GM23338 (cell line): ENCODE measurements at regions not wholly inside any gene's neighbourhood (a gene's known extent, or its start where the extent isn't known, plus 50 kb on each side); places are given as distances from the start of the nearest gene placed in this dataset.

Experiments
- ATAC-seq: fragments of 200-7000 bp; cut with Tn5 transposase; 3 replicates; pipeline ENCODE4 v1.9.1; 2020
- DNase-seq: peaks from one replicate; pipeline ENCODE4 v3.0.0-alpha.2; 2015; ENCODE audit warnings: low spot score
- H2AFZ ChIP-seq: fragments of 200-600 bp; sonication (generic); 2 replicates; pipeline ENCODE4 v1.8.0; 2016; ENCODE audit warnings: antibody characterized with exemption, mild to moderate bottlenecking, moderate library complexity
- H3F3A ChIP-seq: fragments of 200-600 bp; sonication (generic); replicated peaks from 2 replicates; pipeline ENCODE4 v1.8.0; 2017; ENCODE audit warnings: antibody characterized with exemption, mixed run types, low read depth
- H3K27ac ChIP-seq: fragments of 200-600 bp; sonication (generic); 2 replicates; pipeline ENCODE4 v1.6.1; 2016; ENCODE audit warnings: low read depth
- H3K27me3 ChIP-seq: fragments of 200-600 bp; sonication (generic); 2 replicates; pipeline ENCODE4 v1.8.0; 2016; ENCODE audit warnings: mild to moderate bottlenecking, mixed run types, moderate library complexity; ENCODE audit not compliant: insufficient read depth
- H3K36me3 ChIP-seq: fragments of 200-600 bp; sonication (generic); 2 replicates; pipeline ENCODE4 v1.8.0; 2016; ENCODE audit warnings: mild to moderate bottlenecking; ENCODE audit not compliant: insufficient read depth
- H3K4me1 ChIP-seq: fragments of 200-600 bp; sonication (generic); 2 replicates; pipeline ENCODE4 v1.8.0; 2016; ENCODE audit warnings: mild to moderate bottlenecking, moderate library complexity; ENCODE audit not compliant: insufficient read depth
- H3K4me2 ChIP-seq: fragments of 200-600 bp; sonication (generic); 2 replicates; pipeline ENCODE4 v1.7.1; 2017; ENCODE audit warnings: mixed run types
- H3K4me3 ChIP-seq: fragments of 200-600 bp; sonication (generic); 2 replicates; pipeline ENCODE4 v1.6.1; 2016; ENCODE audit warnings: mixed run types
- H3K79me2 ChIP-seq: fragments of 200-600 bp; sonication (generic); replicated peaks from 2 replicates; pipeline ENCODE4 v1.8.0; 2017; ENCODE audit warnings: mild to moderate bottlenecking; ENCODE audit not compliant: insufficient read depth
- H3K9me2 ChIP-seq: fragments of 200-600 bp; sonication (generic); 2 replicates; pipeline ENCODE4 v1.8.0; 2017; ENCODE audit not compliant: insufficient read depth
- H4K20me1 ChIP-seq: fragments of 200-600 bp; sonication (generic); replicated peaks from 2 replicates; pipeline ENCODE4 v1.8.0; 2017; ENCODE audit warnings: mild to moderate bottlenecking; ENCODE audit not compliant: insufficient read depth
- H3K27ac Mint-ChIP-seq: 2 replicates; pipeline ENCODE4 v1.8.0; 2020; ENCODE audit warnings: inconsistent platforms, mild to moderate bottlenecking, moderate library complexity, mixed read lengths
- H3K27me3 Mint-ChIP-seq: 3 replicates; pipeline ENCODE4 v1.8.0; 2022; ENCODE audit warnings: low read depth, mild to moderate bottlenecking, moderate library complexity, mixed read lengths, inconsistent platforms; ENCODE audit not compliant: insufficient read depth, poor library complexity
- H3K36me3 Mint-ChIP-seq: 3 replicates; pipeline ENCODE4 v1.8.0; 2021; ENCODE audit warnings: low read depth, mild to moderate bottlenecking, inconsistent platforms, moderate library complexity, mixed read lengths
- H3K4me1 Mint-ChIP-seq: 3 replicates; pipeline ENCODE4 v1.8.0; 2020; ENCODE audit warnings: mild to moderate bottlenecking, inconsistent platforms, mixed read lengths
- H3K4me3 Mint-ChIP-seq: 3 replicates; pipeline ENCODE4 v1.8.0; 2021; ENCODE audit warnings: moderate library complexity, mild to moderate bottlenecking, inconsistent platforms, mixed read lengths
- H3K9me3 Mint-ChIP-seq: 3 replicates; pipeline ENCODE4 v1.8.0; 2020; ENCODE audit warnings: moderate library complexity, mild to moderate bottlenecking, inconsistent platforms, mixed read lengths
- CREB1 ChIP-seq: fragments of 250-450 bp; sonication (Bioruptor Pico); IDR thresholded peaks from 2 replicates; pipeline ENCODE4 v1.5.0; 2020; ENCODE audit warnings: low read depth, mild to moderate bottlenecking, moderate library complexity
- CTCF ChIP-seq, 2 experiments: fragments of 200-600 bp in 1 of 2; sonication (generic) in 1 of 2; conservative IDR thresholded peaks; 2 replicates each; pipeline versions ENCODE4 v1.5.1 to v1.6.1; 2016 to 2017; ENCODE audit warnings: antibody characterized with exemption in 2 of 2, low read depth in 2 of 2, mild to moderate bottlenecking in 2 of 2, moderate library complexity in 1 of 2
- ETS1 ChIP-seq: IDR thresholded peaks from 2 replicates; pipeline ENCODE4 v1.6.1; 2016; ENCODE audit warnings: antibody characterized with exemption
- EZH2 ChIP-seq: fragments of 200-600 bp; sonication (generic); IDR thresholded peaks from one replicate; pipeline ENCODE4 v1.8.0; 2017; ENCODE audit warnings: antibody characterized with exemption, mild to moderate bottlenecking, low read depth; ENCODE audit not compliant: unreplicated experiment
- EZH2phosphoT487 ChIP-seq: fragments of 200-600 bp; sonication (generic); IDR thresholded peaks from one replicate; pipeline ENCODE4 v1.8.1; 2018; ENCODE audit warnings: antibody characterized with exemption; ENCODE audit not compliant: unreplicated experiment
- POLR2AphosphoS5 ChIP-seq: IDR thresholded peaks from 2 replicates; pipeline ENCODE4 v1.6.1; 2016; ENCODE audit warnings: antibody characterized with exemption, low read depth
- REST ChIP-seq: IDR thresholded peaks from one replicate; pipeline ENCODE4 v1.6.1; 2018; ENCODE audit warnings: antibody characterized with exemption; ENCODE audit not compliant: unreplicated experiment
- STAT1 ChIP-seq: IDR thresholded peaks from one replicate; pipeline ENCODE4 v1.6.1; 2016; ENCODE audit warnings: antibody characterized with exemption; ENCODE audit not compliant: unreplicated experiment
- ZNF331 ChIP-seq: fragments of 250-450 bp; sonication (Bioruptor Pico); IDR thresholded peaks from 2 replicates; pipeline ENCODE4 v1.5.0; 2020; ENCODE audit warnings: low read depth, mild to moderate bottlenecking, moderate library complexity

GRCh38 chr21:31558189-31558961, 101.1 kb upstream of the SOD1 start:
- Histone ChIP-seq H3K79me2 (peaks cover 25% of the 10 kb centered on the region), H3K9me2 (no peaks in the 10 kb centered on the region), H3K4me3 (peak overlapping the region; percentile 80), H3K27me3 (peaks cover 24% of the 10 kb centered on the region), H3K27ac (no peak overlapping the region), H3F3A (0 out of 2 replicates have a peak, but pooled peaks cover 4% of the 10 kb centered on the region), H3K36me3 (no peaks in the 10 kb centered on the region), H3K4me1 (peaks cover 39% of the 10 kb centered on the region), H2AFZ (no peak overlapping the region; the same call in 1 of the 2 replicates), H3K4me2 (peak overlapping the region; percentile 89), H4K20me1 (no peaks in the 10 kb centered on the region)
- Mint-ChIP-seq H3K27me3 (peaks cover 29% of the 10 kb centered on the region), H3K27ac (no peak overlapping the region), H3K36me3 (peaks cover 13% of the 10 kb centered on the region; the same call in 2 of the 3 replicates), H3K4me3 (peak overlapping the region; percentile 83), H3K4me1 (peaks cover 53% of the 10 kb centered on the region), H3K9me3 (no peaks in the 10 kb centered on the region; the same call in 2 of the 3 replicates)
- TF ChIP-seq EZH2 (no peak), STAT1 (no peak), CTCF (conservative IDR thresholded peaks at IDR 0.05; ENCODE audit: low read depth in 2 of 2) (no peak), POLR2AphosphoS5 (no peak), ETS1 (no peak), ZNF331 (CRISPR knock-in tag) (no peak)
- ATAC-seq (peak; percentile 4), DNase-seq (peak; percentile 57)

- Histone ChIP-seq H3F3A (0 out of 2 replicates have a peak, but pooled peaks cover 4% of the 10 kb centered on the region), H3K4me2 (peak overlapping the region; percentile 89), H3K36me3 (no peaks in the 10 kb centered on the region), H3K79me2 (peaks cover 33% of the 10 kb centered on the region), H3K4me3 (peak overlapping the region; percentile 80), H4K20me1 (no peaks in the 10 kb centered on the region), H3K27ac (no peak overlapping the region), H3K9me2 (no peaks in the 10 kb centered on the region), H2AFZ (peak overlapping the region; percentile 40), H3K4me1 (peaks cover 39% of the 10 kb centered on the region), H3K27me3 (peaks cover 24% of the 10 kb centered on the region)
- peaks cover 29% of the 10 kb centered on the region for H3K27me3 Mint-ChIP-seq
- TF ChIP-seq EZH2phosphoT487 (no peak), REST (no peak), CREB1 (CRISPR knock-in tag) (0 out of 2 replicates have a peak, but pooled peaks have one; percentile 5)
- DNase-seq: peak; percentile 85
- peaks cover 13% of the 10 kb centered on the region; the same call in 2 of the 3 replicates for H3K36me3 Mint-ChIP-seq
- H3K4me1 Mint-ChIP-seq: peaks cover 60% of the 10 kb centered on the region
- peak; percentile 3 for ATAC-seq
- H3K27ac Mint-ChIP-seq: no peak overlapping the region
- no peaks in the 10 kb centered on the region; the same call in 2 of the 3 replicates for H3K9me3 Mint-ChIP-seq
- peak overlapping the region; percentile 79 for H3K4me3 Mint-ChIP-seq
These were observed 101.9 kb upstream of the SOD1 start for GRCh38 chr21:31557421-31558188.
